ENCODE measurements at regions not wholly inside any gene's neighbourhood (a gene's known extent, or its start where the extent isn't known, plus 50 kb on each side); places are given as distances from the start of the nearest gene placed in this dataset.
A peak's percentile ranks its signal among the peaks of the same experiment; 100 is the strongest.

DNA sequence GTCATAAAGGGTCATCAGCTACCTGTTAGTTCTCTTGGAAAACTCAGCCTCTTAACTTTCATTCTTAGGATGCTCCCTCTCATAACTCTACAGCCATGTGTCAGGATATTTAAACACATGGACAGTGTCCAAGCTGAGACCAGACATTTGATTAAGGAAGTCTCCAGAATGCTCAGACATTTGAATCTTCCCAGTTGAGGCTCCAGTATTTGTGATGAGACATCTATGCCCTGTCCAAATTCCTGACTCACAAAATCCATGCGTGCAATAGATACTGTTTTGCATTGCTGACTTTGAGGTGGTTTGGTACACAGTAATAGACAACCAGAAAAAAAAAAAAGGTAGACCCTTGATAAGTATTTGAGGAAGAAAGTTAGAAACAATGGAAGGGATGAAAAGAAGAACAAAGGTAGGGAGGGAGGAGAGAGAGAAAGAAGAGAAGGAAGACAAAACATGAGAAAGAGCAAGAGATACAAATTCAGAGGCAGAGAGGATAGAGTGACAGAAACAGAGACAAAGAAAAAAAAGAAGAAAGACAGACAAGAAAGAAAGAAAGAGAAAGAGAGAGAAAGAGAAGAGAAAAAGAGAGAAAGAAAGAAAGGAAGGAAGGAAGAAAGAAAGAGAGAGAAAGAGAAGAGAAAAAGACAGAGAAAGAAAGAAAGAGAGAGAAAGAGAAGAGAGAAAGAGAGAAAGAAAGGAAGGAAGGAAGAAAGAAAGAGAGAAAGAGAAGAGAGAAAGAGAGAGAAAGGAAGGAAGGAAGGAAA, 275.5 kb upstream of the PRMT6 start:
- no peak overlapping the region for H3K4me3 ChIP-seq (ENCODE audit: low read depth, low read length)
- DNase-seq (ENCODE audit: low read depth): no peak
- TF ChIP-seq, protein P1, sequence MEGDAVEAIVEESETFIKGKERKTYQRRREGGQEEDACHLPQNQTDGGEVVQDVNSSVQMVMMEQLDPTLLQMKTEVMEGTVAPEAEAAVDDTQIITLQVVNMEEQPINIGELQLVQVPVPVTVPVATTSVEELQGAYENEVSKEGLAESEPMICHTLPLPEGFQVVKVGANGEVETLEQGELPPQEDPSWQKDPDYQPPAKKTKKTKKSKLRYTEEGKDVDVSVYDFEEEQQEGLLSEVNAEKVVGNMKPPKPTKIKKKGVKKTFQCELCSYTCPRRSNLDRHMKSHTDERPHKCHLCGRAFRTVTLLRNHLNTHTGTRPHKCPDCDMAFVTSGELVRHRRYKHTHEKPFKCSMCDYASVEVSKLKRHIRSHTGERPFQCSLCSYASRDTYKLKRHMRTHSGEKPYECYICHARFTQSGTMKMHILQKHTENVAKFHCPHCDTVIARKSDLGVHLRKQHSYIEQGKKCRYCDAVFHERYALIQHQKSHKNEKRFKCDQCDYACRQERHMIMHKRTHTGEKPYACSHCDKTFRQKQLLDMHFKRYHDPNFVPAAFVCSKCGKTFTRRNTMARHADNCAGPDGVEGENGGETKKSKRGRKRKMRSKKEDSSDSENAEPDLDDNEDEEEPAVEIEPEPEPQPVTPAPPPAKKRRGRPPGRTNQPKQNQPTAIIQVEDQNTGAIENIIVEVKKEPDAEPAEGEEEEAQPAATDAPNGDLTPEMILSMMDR (conservative IDR thresholded peaks at IDR 0.05; ENCODE audit: low read depth, low read length): no peak

DNA sequence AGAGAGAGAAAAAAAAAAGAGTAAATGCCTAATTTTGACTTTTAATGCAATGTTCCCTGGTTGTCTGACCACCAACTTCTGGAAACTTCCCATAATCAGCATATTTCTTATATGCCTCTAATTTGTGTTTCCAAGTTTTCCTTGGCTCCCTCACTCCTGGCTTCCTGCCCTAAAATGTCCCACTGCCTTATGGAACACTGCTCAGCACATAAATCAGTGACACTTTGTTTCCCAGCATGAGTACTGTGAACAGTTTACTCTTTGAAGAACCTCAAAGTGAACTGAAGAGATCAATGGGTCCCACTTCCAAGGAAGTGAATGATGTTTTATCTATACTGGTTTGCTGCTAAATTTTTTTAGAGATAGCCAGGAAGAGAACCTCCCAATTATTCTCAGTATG, 271.3 kb upstream of the PRMT6 start:
- DNase-seq (ENCODE audit: low read depth): no peak
- H3K4me3 ChIP-seq (ENCODE audit: low read depth, low read length): no peak overlapping the region
- TF ChIP-seq, protein P1 (conservative IDR thresholded peaks at IDR 0.05; ENCODE audit: low read depth, low read length): no peak

GRCh38 chr1:106787520-106787919, 269.0 kb upstream of the PRMT6 start:
- H3K4me3 ChIP-seq (ENCODE audit: low read depth, low read length): no peak overlapping the region
- TF ChIP-seq, protein P1 (conservative IDR thresholded peaks at IDR 0.05; ENCODE audit: low read depth, low read length): no peak
- DNase-seq (ENCODE audit: low read depth): no peak

DNA sequence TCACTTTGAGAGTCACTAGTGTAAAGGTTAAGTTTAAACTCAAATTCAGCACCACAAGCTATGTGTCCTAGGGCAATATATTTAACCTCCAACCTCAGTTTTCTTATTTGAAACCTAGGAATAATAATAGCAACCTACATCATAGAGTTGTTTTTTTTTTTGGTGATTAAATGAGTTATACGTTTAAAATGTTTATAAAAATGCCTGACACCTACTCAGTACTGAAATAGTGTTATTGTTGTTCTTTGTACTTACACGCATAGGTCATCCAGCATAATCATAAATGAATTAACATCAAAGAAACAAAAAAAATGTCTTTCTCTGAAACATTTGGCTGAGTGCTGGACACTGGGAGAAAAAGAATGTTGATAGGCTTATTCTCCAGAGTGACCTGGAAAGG, 266.8 kb upstream of the PRMT6 start:
- DNase-seq (ENCODE audit: low read depth): no peak

DNA sequence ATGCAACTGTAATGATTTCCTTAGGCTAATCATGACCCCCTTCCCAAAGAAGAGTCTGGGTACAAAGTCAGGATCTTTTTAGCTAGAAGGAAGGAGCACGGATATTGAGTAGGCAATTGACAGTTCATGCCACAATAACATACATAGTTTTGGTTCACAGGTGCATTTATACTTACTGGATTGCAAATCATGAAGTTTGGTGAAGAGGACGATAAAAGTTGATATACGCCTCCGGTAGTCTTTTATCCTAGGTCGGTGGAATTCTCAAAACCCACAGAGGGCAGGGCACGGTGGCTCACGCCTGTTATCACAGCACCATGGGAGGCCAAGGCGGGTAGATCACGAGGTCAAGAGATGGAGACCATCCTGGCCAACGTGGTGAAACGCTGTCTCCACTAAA, 265.4 kb upstream of the PRMT6 start:
- H3K4me3 ChIP-seq (ENCODE audit: low read depth, low read length): no peak overlapping the region
- TF ChIP-seq, protein P1 (conservative IDR thresholded peaks at IDR 0.05; ENCODE audit: low read depth, low read length): no peak
- DNase-seq (ENCODE audit: low read depth): no peak

More for the DNA sequence above, 266.8 kb upstream of the PRMT6 start:
- TF ChIP-seq, protein P1 (conservative IDR thresholded peaks at IDR 0.05; ENCODE audit: low read depth, low read length): no peak
- H3K4me3 ChIP-seq (ENCODE audit: low read depth, low read length): no peak overlapping the region

GRCh38 chr1:106793651-106794050, 262.8 kb upstream of the PRMT6 start:
- H3K4me3 ChIP-seq (ENCODE audit: low read depth, low read length): no peak overlapping the region
- TF ChIP-seq, protein P1 (conservative IDR thresholded peaks at IDR 0.05; ENCODE audit: low read depth, low read length): no peak
- no peak for DNase-seq (ENCODE audit: low read depth)

DNA sequence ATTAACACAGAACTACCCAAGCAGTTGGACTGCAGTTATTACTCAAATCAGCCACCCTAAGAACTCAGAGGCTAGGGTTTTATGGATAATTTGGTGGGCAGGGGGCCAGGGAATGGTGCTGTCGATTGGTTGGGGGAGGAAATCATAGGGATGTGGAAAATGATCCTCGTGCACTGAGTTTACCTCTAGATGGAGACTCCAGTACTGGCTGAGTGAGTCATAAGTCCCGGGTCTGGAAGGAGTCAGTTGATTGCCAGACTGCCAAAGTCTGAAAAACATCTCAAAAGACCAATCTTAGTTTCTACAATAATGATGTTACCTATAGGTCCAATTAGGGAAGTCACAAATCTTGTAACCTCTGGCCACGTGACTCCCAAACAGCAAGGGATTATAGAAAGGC, 257.5 kb upstream of the PRMT6 start:
- H3K4me3 ChIP-seq (ENCODE audit: low read depth, low read length): no peak overlapping the region
- peak; percentile 20 for DNase-seq (ENCODE audit: low read depth)
- TF ChIP-seq, protein P1 (conservative IDR thresholded peaks at IDR 0.05; ENCODE audit: low read depth, low read length): peak; percentile 6

Data from choroid plexus epithelial cell (primary cell).